ENCODE measurements at regions not wholly inside any gene's neighbourhood (a gene's known extent, or its start where the extent isn't known, plus 50 kb on each side); places are given as distances from the start of the nearest gene placed in this dataset.
"Not testable (repeated sequence)": the region's sequence is repeated elsewhere in the genome, so short reads cannot be mapped to it uniquely, and the experiment has no call there.

DNA sequence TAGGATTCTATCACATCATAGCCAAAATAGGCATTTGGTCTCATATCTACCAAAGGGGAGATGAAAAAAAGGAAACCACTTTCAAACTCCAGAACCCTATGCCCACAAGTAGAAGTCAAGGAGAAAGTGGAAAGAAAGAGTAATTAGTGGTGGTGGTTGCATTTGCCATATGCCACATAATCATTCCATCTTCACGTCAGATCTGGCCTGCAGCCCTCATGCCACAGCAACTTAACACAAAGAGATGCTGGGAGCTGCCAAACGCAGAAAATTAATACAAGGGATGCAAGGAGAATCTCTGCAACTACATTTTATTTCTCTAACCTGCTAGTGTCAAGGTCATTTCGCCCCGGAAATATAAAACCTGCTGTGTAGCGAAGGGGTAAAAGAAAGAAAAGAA, 148.6 kb upstream of the FOXN3 start:
- Mint-ChIP-seq H3K27me3 (ENCODE audit: low read depth) (no peaks in the 10 kb centered on the region), H3K27ac (no peak overlapping the region), H3K9me3 (no peaks in the 10 kb centered on the region), H3K36me3 (ENCODE audit: low read depth) (peaks cover 12% of the 10 kb centered on the region), H3K4me3 (no peak overlapping the region), H3K4me1 (ENCODE audit: low read depth) (peaks cover 46% of the 10 kb centered on the region)
- CTCF ChIA-PET = interaction anchor here (1.0 kb wide), 1 partner anchor 10 kb away, joined by 3 read pairs; no protein-coding TSS in a partner anchor
- intact Hi-C loops (cut with micrococcal nuclease) = no loop called here
- DNase-seq = no peak

DNA sequence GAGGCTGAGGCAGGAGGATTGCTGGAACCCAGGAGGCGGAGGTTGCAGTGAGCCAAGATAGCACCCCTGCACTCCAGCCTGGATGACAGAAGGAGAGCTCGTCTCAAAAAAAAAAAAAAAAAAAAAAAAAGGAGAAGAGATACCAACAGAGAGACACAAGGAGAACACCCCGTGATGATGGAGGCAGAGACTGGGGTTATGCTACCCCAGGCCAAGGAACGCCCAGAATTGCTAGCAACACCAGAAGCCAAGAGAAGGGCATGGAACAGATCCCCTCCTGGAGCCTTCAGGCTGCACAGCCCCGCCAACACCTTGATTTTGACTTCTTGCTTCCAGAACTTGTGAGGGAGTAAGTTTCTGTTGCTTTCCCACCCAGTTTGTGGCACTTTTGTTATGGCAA, 148.0 kb upstream of the FOXN3 start:
- H3K36me3 Mint-ChIP-seq (ENCODE audit: low read depth) = peaks cover 13% of the 10 kb centered on the region
- no peak overlapping the region for H3K27ac Mint-ChIP-seq
- H3K4me3 Mint-ChIP-seq = no peak overlapping the region

DNA sequence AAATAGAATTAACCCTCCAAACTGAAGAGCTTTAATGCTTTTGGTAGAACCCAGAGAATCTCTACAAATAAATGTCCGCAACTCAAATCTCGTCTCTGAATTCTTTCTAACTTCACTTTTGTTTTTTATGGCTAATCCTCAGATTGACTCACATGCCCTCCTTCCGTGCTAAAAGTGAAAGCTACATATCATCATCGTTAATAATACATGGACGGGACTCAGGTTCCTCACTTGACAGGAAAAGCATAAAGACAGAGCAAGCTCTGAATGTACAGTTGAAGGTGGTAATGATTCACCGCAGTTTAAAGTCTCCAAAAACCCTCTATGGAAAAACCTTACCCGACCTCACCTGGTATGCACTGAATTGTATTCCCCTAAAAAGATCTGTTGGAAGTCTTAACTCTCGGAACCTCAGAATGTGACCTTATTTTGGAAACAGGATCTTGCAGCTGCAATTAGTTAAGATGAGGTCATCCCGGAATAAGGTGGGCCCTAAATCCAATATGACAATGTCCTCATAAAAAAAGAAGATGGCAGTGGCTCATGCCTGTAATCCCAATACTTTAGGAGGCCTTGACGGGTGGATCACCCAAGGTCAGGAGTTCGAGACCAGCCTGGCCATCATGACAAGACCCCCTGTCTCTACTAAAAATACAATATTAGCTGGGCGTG, 147.4 kb upstream of the FOXN3 start:
- intact Hi-C loops (cut with micrococcal nuclease) = no loop called here
- CTCF ChIA-PET = interaction anchor here (0.6 kb wide), 1 partner anchor 271 kb away, joined by 4 read pairs; no protein-coding TSS in a partner anchor
- Mint-ChIP-seq H3K9me3 (no peaks in the 10 kb centered on the region), H3K27ac (no peak overlapping the region), H3K36me3 (ENCODE audit: low read depth) (peaks cover 14% of the 10 kb centered on the region), H3K27me3 (ENCODE audit: low read depth) (no peaks in the 10 kb centered on the region), H3K4me3 (no peak overlapping the region), H3K4me1 (ENCODE audit: low read depth) (peaks cover 44% of the 10 kb centered on the region)
- no peak for DNase-seq

More for the DNA sequence above, 148.0 kb upstream of the FOXN3 start:
- CTCF ChIA-PET = interaction anchor here (0.6 kb wide), 1 partner anchor 270 kb away, joined by 4 read pairs; no protein-coding TSS in a partner anchor
- H3K4me1 Mint-ChIP-seq (ENCODE audit: low read depth) = peaks cover 43% of the 10 kb centered on the region
- H3K27me3 Mint-ChIP-seq (ENCODE audit: low read depth) = no peaks in the 10 kb centered on the region
- intact Hi-C loops (cut with micrococcal nuclease) = no loop called here
- DNase-seq = no peak
- no peaks in the 10 kb centered on the region for H3K9me3 Mint-ChIP-seq

DNA sequence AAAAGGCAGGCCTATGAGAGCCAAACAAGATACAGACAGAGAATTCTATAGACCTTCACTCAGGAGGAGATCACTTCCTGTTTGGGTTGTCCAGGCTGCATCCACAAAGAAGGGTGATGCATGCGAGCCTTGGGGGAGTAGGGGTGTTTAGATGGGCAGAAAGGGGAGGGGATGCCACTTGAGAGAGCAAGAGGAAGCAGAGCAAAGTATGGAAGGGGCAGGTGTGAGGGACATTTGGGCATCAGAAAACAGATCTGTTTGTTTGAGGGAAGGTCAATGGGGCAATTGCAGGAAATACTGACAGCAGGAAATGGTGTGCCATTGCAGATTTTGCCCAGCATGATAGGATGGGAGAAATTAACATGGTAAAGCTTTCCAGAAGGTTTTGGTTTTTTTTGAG, 146.4 kb upstream of the FOXN3 start:
- no peak for DNase-seq
- Mint-ChIP-seq H3K27ac (no peak overlapping the region), H3K9me3 (no peaks in the 10 kb centered on the region), H3K27me3 (ENCODE audit: low read depth) (no peaks in the 10 kb centered on the region), H3K36me3 (ENCODE audit: low read depth) (peaks cover 14% of the 10 kb centered on the region), H3K4me1 (ENCODE audit: low read depth) (peaks cover 40% of the 10 kb centered on the region), H3K4me3 (no peak overlapping the region)
- intact Hi-C loops (cut with micrococcal nuclease) = no loop called here
- CTCF ChIA-PET = no interaction called here

DNA sequence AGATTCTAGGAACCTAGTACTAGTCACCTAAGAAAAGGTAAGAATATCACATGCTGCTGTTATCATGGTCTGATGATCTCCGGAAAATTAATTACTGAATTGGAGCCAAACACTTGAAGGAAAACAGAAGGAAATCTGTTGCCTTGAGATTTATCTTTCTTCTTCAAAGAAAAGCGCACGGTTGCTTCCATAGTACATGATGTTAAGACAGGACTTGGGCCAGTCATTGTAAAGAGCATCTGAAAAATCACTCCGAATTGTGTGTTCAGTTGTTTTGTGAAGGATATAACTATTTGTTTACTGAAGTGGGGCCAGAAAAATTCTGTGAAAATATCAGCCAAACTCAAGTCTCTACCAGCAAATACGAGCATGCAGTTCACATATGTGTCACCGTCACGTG, 134.9 kb upstream of the FOXN3 start:
- intact Hi-C loops (cut with micrococcal nuclease) = no loop called here
- no peak for DNase-seq
- CTCF ChIA-PET = interaction anchor here (1.0 kb wide), 1 partner anchor 9 kb away, joined by 4 read pairs; no protein-coding TSS in a partner anchor
- H3K4me3 Mint-ChIP-seq = no peak overlapping the region
- no peaks in the 10 kb centered on the region for H3K27me3 Mint-ChIP-seq (ENCODE audit: low read depth)
- H3K4me1 Mint-ChIP-seq (ENCODE audit: low read depth) = peaks cover 62% of the 10 kb centered on the region
- H3K27ac Mint-ChIP-seq = no peak overlapping the region
- peaks cover 1% of the 10 kb centered on the region for H3K36me3 Mint-ChIP-seq (ENCODE audit: low read depth)
- H3K9me3 Mint-ChIP-seq = no peaks in the 10 kb centered on the region

DNA sequence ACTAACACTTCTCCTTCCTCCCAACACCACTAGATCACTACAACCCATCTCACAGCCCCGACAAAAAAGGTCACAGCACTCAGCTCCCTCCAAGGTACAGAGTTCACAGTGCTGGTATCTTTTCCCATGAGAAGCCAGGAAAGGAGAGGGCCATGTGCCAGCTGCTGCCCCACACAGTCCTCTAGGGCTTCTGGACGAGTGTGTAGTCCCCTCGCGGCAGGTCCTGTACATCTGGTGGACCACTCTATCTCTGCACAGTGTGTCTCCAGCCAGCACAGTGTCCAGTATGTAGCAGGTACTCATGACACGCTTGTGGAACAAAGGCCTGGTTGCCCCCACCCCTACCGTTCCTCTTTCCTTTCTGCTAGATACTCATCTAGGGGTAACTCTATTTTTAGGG, 134.4 kb upstream of the FOXN3 start:
- Mint-ChIP-seq H3K27ac (no peak overlapping the region), H3K4me3 (no peak overlapping the region), H3K4me1 (ENCODE audit: low read depth) (peaks cover 57% of the 10 kb centered on the region), H3K36me3 (ENCODE audit: low read depth) (peaks cover 1% of the 10 kb centered on the region), H3K9me3 (no peaks in the 10 kb centered on the region), H3K27me3 (ENCODE audit: low read depth) (no peaks in the 10 kb centered on the region)
- no peak for DNase-seq
- intact Hi-C loops (cut with micrococcal nuclease) = no loop called here
- CTCF ChIA-PET = interaction anchor here (1.0 kb wide), 1 partner anchor 9 kb away, joined by 4 read pairs; no protein-coding TSS in a partner anchor

DNA sequence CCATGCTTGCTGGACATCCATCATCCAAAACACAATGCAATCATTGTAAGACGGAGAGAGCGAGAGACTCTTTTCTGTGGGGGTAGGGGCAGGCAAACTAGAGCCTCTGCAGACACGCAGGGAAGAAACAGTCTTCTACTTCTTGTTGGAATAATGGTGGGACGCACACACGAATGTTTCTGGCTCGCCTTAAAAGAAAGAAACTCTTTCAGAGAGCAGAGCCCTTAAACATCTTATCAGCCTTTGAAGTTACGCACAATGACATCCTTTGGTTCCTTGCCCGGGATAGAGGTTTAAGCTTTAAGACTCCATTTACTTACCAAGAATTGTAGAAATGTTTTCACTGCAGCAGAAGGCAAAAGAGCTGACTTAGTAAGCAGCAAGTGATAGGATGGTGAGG, 133.8 kb upstream of the FOXN3 start:
- DNase-seq = no peak
- no peaks in the 10 kb centered on the region for H3K9me3 Mint-ChIP-seq
- no peaks in the 10 kb centered on the region for H3K27me3 Mint-ChIP-seq (ENCODE audit: low read depth)
- CTCF ChIA-PET = interaction anchor here (1.0 kb wide), 1 partner anchor 8 kb away, joined by 4 read pairs; no protein-coding TSS in a partner anchor
- peaks cover 56% of the 10 kb centered on the region for H3K4me1 Mint-ChIP-seq (ENCODE audit: low read depth)
- intact Hi-C loops (cut with micrococcal nuclease) = no loop called here
- no peak overlapping the region for H3K4me3 Mint-ChIP-seq
- H3K36me3 Mint-ChIP-seq (ENCODE audit: low read depth) = no peaks in the 10 kb centered on the region
- no peak overlapping the region for H3K27ac Mint-ChIP-seq

DNA sequence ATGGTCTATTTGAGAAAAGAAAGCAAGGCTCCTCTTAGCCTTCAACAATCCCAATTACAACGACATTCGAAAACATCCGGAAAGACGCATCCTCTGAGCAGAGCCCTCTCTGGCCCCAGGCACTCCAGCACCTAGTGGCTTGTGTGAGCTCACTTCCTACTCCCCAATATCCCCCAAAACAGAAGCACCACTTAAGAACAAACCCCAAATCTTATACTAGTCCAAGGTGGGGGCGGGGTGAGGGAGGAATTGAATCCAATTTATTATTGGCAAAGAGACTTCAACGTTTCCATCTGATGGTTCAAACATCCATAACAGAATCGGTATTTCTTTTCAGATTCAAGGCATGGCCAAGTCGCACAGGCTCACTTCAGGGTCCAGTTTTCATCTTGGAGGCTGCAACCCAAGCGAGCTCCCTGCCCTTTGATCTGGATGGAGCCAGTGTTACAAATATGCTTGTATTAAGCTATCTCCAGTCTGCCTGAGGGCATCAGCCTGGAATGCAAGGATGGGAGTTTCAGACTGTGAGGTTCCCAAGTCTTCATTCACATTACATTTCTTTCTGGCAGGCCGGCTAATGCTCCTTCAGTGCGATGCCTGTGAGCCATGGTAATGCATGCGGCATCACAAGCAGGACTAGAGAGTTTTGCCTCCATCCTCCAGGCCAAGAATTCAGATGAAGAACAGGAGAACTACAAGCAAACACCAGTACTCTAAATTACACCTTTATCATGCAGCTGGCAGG, 132.5 kb upstream of the FOXN3 start:
- Mint-ChIP-seq H3K36me3 (ENCODE audit: low read depth) (no peaks in the 10 kb centered on the region), H3K27ac (no peak overlapping the region), H3K27me3 (ENCODE audit: low read depth) (no peaks in the 10 kb centered on the region), H3K4me1 (ENCODE audit: low read depth) (peaks cover 59% of the 10 kb centered on the region), H3K9me3 (no peaks in the 10 kb centered on the region), H3K4me3 (no peak overlapping the region)
- CTCF ChIA-PET = no interaction called here
- no peak for DNase-seq
- intact Hi-C loops (cut with micrococcal nuclease) = no loop called here

DNA sequence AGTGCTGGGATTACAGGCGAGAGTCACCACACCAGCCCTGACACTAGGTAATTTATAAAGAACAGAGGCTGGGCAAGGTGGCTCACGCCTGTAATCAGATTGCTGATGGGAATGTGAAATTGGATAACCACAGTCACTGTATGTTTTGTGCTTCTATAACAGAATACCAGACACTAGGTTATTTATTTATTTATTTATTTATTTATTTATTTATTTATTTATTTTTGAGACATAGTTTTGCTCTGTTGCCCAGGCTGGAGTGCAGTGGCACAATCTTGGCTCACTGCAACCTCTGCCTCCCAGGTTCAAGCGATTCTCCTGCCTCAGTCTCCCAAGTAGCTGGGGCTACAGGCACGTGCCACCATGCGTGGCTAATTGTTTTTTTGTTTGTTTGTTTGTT, 130.0 kb upstream of the FOXN3 start:
- H3K9me3 Mint-ChIP-seq; H3K27me3 Mint-ChIP-seq (ENCODE audit: low read depth); CTCF ChIA-PET; H3K4me3 Mint-ChIP-seq; intact Hi-C loops (cut with micrococcal nuclease); H3K27ac Mint-ChIP-seq; H3K36me3 Mint-ChIP-seq (ENCODE audit: low read depth); DNase-seq: not testable (repeated sequence)
- H3K4me1 Mint-ChIP-seq (ENCODE audit: low read depth) = peaks cover 56% of the 10 kb centered on the region

DNA sequence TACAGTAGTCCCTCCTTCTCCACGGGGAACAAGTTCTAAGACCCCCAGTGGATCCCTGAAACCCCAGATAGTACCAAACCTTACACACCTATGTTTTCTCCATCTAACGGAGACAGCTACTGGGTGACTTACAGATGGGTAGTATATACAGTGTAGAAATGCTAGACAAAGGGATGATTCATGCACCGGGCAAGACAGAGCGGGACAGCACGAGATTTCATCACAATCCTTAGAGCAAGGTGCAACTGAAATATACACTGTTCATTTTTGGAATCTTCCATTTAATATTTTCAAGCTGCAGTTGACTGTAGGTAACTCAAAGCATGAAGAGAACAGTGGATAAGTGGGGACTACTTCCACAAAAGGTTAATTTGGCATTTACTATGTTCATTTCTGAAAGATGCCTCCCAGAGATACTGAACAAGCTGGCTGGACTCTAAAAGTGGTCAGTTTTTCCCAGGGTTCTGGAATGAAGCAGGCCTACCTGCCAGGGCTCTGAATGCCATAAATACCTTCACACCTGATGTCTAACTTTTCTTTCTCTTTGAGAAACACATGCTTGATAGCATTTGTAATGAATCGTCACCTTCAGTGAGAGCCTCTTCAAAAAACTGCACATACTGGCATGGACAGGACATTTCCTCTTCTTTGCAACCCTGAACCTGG, 127.7 kb upstream of the FOXN3 start:
- Mint-ChIP-seq H3K27ac (no peak overlapping the region), H3K4me1 (ENCODE audit: low read depth) (peaks cover 46% of the 10 kb centered on the region), H3K9me3 (no peaks in the 10 kb centered on the region), H3K27me3 (ENCODE audit: low read depth) (no peaks in the 10 kb centered on the region), H3K4me3 (no peak overlapping the region), H3K36me3 (ENCODE audit: low read depth) (no peaks in the 10 kb centered on the region)
- no peak for DNase-seq
- CTCF ChIA-PET = interaction anchor here (1.2 to 1.9 kb wide), 2 partner anchors 9 to 518 kb away, joined by 3 to 6 read pairs; no protein-coding TSS in a partner anchor
- intact Hi-C loops (cut with micrococcal nuclease) = no loop called here

DNA sequence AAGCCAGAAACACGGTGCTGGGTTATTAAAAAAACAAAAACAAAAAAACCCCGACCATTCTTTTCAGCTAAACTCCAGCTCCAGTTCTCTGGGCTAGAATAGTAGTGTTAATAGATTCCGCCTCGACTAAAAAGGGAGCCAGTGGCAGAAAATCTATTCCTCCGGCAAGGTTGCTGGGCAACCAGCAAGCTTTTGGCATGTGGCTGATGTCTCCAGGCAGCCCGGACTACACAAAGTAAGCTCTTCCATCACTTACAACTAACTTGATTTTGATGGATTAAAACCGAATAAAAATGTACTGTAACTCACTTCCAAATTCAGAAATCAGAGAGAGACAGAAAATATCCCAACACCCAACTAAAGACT, 126.4 kb upstream of the FOXN3 start:
- intact Hi-C loops (cut with micrococcal nuclease) = no loop called here
- CTCF ChIA-PET = interaction anchor here (0.9 to 1.6 kb wide), 5 partner anchors 8 to 113 kb away, joined by 3 to 5 read pairs (median 4); no protein-coding TSS in a partner anchor
- Mint-ChIP-seq H3K4me1 (ENCODE audit: low read depth) (peaks cover 50% of the 10 kb centered on the region), H3K27ac (no peak overlapping the region), H3K27me3 (ENCODE audit: low read depth) (no peaks in the 10 kb centered on the region), H3K9me3 (no peaks in the 10 kb centered on the region), H3K4me3 (no peak overlapping the region), H3K36me3 (ENCODE audit: low read depth) (no peaks in the 10 kb centered on the region)
- no peak for DNase-seq

DNA sequence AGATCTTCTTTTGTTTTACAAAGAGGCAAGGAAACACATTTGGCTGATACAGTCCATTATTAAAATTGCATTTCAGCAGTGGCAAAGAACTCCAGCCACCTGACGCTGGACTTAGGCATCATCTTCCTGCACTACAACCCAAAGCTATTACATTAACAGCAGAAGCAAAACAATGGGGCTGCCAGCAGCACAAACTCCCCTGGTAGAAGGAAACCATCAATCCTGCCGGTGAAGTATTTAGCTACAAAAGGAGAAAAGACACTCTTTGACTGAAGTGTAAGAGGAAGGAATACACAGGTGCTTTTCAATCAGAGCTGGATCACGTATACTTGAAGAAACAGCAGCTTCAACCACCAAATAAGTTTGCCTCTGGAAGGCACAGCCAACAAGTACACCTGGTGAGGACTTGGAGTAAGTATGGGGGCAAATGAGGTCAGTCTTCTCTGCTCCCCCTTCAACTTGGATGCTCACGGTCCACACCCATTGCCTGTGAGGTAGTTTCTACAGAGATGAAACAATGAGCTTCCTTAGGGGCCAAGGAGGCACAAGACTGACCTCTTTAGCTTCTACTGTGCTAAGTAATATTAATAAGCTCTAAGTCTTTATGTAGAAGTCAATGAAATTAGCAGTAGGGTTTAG, 125.9 kb upstream of the FOXN3 start:
- Mint-ChIP-seq H3K4me1 (ENCODE audit: low read depth) (peaks cover 51% of the 10 kb centered on the region), H3K36me3 (ENCODE audit: low read depth) (no peaks in the 10 kb centered on the region), H3K27me3 (ENCODE audit: low read depth) (no peaks in the 10 kb centered on the region), H3K9me3 (no peaks in the 10 kb centered on the region), H3K27ac (no peak overlapping the region), H3K4me3 (no peak overlapping the region)
- intact Hi-C loops (cut with micrococcal nuclease) = no loop called here
- CTCF ChIA-PET = interaction anchor here (0.9 to 1.6 kb wide), 5 partner anchors 8 to 112 kb away, joined by 3 to 5 read pairs (median 4); no protein-coding TSS in a partner anchor
- DNase-seq = no peak
